GM21526 (cell line): ENCODE measurements at regions not wholly inside any gene's neighbourhood (a gene's known extent, or its start where the extent isn't known, plus 50 kb on each side); places are given as distances from the start of the nearest gene placed in this dataset.
A peak's percentile ranks its signal among the peaks of the same experiment; 100 is the strongest.

ENCODE experiments used
- ATAC-seq: cut with Tn5 transposase; IDR thresholded peaks from one replicate; pipeline ENCODE4 v1.9.1; 2021; ENCODE audit warnings: moderate library complexity; ENCODE audit not compliant: unreplicated experiment, low FRiP score

GRCh38 chr12:4111010-4111409, 162.6 kb upstream of the CCND2 start:
- ATAC-seq: no peak

DNA sequence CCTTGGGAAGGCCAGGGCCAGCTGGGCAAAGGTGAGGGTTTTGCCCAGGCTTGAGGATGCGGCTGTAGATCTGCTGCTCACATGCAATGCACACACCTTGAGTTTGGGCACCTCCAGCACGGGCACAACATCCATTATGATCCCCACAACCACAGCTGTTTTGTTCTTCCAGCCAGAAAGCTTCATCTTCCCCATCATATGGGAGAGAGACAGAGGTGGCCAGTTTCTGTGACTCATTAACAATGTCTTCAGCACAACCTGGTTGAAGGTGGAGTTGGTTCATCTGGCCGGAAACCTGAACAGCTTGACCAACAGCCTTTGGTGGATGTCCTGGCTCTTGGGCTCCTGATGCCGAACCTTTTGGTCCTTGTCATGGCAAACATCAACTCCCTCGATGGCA, 163.7 kb upstream of the CCND2 start:
- ATAC-seq: no peak

- ATAC-seq: no peak
Measured at GRCh38 chr12:4108803-4109345, 164.7 kb upstream of the CCND2 start.

GRCh38 chr12:4107911-4108697, 165.5 kb upstream of the CCND2 start:
- no peak for ATAC-seq

GRCh38 chr12:4107436-4107878, 166.1 kb upstream of the CCND2 start:
- peak; percentile 85 for ATAC-seq

GRCh38 chr12:4106621-4107020, 166.9 kb upstream of the CCND2 start:
- ATAC-seq: no peak

DNA sequence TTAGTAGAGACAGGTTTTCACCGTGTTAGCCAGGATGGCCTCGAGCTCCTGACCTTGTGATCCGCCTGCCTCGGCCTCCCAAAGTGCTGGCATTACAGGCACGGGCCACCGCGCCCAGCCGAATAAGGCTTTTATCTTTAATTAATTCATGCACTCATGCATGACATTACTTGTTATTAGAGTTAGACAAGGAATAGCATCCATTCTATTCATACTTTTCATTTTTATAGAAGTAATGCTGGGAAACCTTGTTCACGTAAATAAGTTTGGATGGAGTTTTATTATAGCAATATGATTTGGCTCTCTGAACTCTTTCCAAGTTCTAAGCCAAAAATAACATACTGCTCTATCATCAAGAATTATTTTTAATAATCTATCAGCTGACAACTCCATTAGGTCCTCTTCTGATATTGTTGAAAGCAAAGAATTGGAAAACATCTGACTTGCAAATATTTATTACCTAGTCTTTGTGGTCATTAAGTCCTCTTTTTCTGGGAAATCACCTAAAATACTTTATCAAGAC, 168.8 kb upstream of the CCND2 start:
- no peak for ATAC-seq

DNA sequence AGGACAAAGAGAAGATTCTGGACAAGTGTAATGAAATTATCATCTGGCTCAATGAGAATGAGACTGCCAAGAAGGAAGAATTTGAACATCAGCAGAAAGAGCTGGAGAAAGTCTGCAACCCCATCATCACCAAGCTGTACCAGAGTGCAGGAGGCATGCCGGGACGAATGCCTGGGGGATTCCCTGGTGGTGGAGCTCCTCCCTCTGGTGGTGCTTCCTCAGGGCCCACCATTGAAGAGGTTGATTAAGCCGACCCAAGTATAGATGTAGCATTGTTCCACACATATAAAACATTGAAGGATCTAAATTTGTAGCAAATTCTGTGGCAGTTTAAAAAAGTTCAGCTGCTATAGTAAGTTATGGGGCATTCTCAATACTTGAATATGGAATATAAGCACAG, 174.3 kb upstream of the CCND2 start:
- ATAC-seq: no peak

DNA sequence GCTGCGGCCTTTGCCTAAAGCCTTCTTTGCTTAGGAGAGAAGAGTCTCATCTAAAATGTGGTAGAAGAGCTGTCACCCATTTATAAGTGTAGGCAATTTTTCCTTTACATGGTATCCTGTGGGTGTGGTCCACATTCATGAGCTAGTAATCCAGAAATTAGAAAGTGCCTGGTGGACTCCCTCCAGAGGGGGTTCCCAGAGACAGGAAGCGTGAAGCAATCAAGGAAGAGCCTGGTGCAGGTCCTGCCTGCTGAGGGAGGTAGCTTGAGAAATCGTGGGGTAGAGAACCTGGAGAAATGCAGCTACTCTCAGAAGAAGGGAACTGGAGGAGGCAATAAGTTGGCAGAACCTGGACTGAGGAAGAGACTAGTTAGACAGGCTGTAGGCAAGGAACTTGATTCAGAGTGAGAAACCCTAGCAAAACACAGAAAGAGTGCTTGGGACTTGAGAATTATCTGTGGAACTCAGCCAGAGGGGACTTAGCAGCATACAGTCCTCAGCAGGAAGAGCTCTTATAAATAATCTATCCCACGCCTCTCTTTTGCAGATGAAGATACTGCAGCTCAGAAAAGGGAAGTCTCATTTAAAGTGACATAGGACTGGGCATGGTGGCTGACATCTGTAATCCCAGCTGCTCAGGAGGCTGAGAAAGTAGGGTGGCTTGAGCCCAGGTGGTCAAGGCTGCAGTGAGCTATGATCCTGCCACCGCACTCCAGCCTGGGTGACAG, 182.4 kb upstream of the CCND2 start:
- no peak for ATAC-seq

GRCh38 chr12:4089956-4090355, 183.6 kb upstream of the CCND2 start:
- ATAC-seq: no peak

DNA sequence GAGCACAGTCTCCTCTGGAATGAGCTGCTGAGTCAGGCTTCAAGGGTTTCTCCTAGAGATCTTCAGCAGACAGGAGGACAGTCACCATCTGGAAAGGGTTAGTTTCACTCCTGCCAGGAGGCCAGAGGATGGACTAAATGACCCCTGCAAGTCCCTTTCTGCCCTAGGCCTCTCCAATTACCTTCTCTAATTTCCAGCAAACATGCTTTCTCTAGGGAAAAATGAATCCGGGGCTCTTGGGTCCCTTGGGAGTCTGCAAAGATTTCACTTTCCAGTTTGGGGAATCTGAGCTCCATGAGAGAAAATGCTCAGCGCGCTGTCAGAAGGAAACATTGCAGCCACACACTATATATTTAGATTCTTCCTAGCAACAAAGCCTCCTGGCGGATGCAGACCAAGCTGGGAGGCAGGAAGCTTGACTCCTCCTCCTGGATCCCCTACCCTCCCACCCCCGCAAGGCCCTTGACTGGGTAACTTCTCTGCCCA, 184.4 kb upstream of the CCND2 start:
- ATAC-seq: no peak

- no peak for ATAC-seq
Measured at GRCh38 chr12:4088451-4088850, 185.1 kb upstream of the CCND2 start.

DNA sequence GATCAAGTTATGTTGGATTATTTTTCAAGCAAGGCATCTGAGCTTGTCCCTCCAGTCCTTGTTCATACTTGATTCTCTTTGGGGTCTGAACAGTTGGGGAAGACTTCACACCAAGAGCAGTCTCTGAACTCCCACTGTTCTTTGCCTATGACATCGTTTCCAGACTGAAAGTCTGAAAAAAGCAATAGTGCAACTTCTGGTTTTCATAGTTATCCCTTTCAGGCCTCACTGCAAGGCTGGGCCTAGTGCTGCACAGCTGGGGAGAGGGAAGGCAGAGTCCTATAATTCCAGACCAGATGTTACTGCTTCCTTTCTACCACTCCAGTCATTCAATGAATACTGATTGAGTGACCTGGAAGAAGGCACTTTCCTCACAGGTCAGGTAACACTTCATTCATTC, 187.1 kb upstream of the CCND2 start:
- ATAC-seq: no peak

- no peak for ATAC-seq
Measured at GRCh38 chr12:4084573-4084972, 189.0 kb upstream of the CCND2 start.

- no peak for ATAC-seq
Measured at GRCh38 chr12:4082809-4083403, 190.7 kb upstream of the CCND2 start.

DNA sequence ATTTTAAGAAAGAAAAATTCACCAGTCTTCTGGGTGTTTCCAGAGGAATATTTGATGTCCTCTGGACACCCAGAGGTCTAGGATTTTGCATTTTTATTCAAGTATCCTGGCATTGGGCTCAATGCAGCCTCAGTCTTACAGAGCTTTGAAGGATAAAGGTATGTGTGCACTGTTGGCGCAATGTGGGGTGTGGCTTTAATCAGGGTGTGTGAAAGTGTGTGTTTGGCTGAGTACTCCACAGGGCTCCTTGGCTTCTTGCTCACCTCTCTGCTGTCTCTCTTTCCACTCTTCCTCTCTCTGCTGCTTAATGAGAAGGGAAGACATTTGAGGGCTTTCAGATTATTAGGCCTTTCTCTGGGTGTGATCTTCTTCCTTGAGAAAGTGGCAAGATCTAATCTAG, 193.3 kb upstream of the CCND2 start:
- ATAC-seq: no peak

DNA sequence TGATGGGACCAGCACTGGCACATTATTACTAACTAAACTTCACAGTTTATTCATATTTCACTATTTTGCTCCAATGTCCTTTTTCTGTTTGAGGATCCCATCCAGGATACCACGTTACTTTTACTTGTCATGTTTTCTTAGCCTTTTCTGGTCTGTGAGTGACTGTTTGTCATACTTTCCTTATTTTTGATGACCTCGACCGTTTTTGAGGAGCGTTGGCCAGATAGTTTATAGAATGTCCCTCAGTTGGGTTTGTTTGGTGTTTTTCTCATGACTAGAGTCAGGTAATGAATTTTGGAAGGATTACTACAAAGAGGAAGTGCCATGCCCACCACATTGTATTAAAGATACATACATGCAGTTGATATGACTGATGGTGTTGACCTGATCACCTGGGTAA, 199.4 kb upstream of the CCND2 start:
- ATAC-seq: no peak

GRCh38 chr12:4069670-4070010, 196.4 kb upstream of the PARP11 start:
- no peak for ATAC-seq

DNA sequence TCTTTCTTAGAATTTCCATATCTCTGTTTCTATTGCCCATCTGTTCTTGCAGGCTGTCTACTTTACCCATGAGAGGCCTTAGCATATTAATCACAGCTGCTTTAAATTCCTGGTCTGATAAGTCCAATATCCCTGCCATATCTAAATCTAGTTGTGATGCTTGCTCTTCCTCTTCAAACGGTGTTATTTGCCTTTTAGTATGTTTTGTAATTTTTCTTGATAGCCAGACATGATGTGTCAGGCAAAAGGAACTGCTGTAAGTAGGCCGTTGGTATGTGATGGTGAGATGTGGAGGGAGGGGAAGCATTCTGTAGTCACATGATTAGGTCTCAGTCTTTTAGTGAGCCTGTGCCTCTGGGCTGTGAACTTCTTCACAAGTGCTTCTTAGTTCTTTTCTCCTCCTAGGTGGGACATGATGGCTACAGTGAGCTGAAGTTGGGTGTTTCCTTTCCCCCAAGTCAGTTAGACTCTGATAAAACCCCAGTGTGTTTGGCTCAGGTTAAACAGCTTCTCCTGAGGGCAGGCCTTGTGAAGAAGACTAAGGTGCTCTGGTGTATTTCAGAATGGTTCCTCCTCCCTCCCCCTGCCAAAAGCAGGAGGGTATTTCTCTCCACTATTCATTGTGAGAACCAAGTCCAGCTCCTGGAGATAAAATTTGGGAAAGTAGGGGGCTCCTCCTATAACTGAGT, 195.9 kb upstream of the PARP11 start:
- ATAC-seq: no peak

GRCh38 chr12:4064008-4064407, 190.8 kb upstream of the PARP11 start:
- ATAC-seq: no peak
